OCI-LY3 (cell line): ENCODE measurements at regions not wholly inside any gene's neighbourhood (a gene's known extent, or its start where the extent isn't known, plus 50 kb on each side); places are given as distances from the start of the nearest gene placed in this dataset.

Experiments
- CTCF ChIP-seq: fragments of 200-600, 300-600 bp; sonication (generic); IDR thresholded peaks from 2 replicates; pipeline ENCODE4 v1.5.1; 2014; ENCODE audit warnings: antibody characterized with exemption, low read length, low read depth
- EZH2phosphoT487 ChIP-seq: fragments of 200-600 bp; shearing (Covaris generic); IDR thresholded peaks from 2 replicates; pipeline ENCODE4 v1.6.1; 2018; ENCODE audit warnings: antibody characterized with exemption, mixed run types, low read depth

GRCh38 chr10:2108496-2108895 lies 371.2 kb upstream of the ADARB2 start:
- TF ChIP-seq CTCF (no peak), EZH2phosphoT487 (no peak)
